Glutamatergic neuron (in vitro differentiated cells): ENCODE measurements at regions not wholly inside any gene's neighbourhood (a gene's known extent, or its start where the extent isn't known, plus 50 kb on each side); places are given as distances from the start of the nearest gene placed in this dataset.

Source experiments
- DNase-seq: peaks from one replicate; pipeline ENCODE4 v3.0.0; 2022
- H3K27ac Mint-ChIP-seq: one replicate; pipeline ENCODE4 v1.8.0; 2020; ENCODE audit warnings: mild to moderate bottlenecking, mixed read lengths, inconsistent platforms; ENCODE audit not compliant: unreplicated experiment
- H3K27me3 Mint-ChIP-seq: one replicate; pipeline ENCODE4 v1.8.0; 2020; ENCODE audit warnings: mild to moderate bottlenecking, moderate library complexity, mixed read lengths, inconsistent platforms; ENCODE audit not compliant: unreplicated experiment
- H3K36me3 Mint-ChIP-seq: one replicate; pipeline ENCODE4 v1.8.0; 2020; ENCODE audit warnings: mild to moderate bottlenecking, mixed read lengths, inconsistent platforms; ENCODE audit not compliant: unreplicated experiment
- H3K4me1 Mint-ChIP-seq: one replicate; pipeline ENCODE4 v1.8.0; 2020; ENCODE audit warnings: mild to moderate bottlenecking, low read depth, mixed read lengths, inconsistent platforms; ENCODE audit not compliant: unreplicated experiment
- H3K4me3 Mint-ChIP-seq: one replicate; pipeline ENCODE4 v1.8.0; 2020; ENCODE audit warnings: mild to moderate bottlenecking, mixed read lengths, inconsistent platforms; ENCODE audit not compliant: unreplicated experiment
- H3K9me3 Mint-ChIP-seq: one replicate; pipeline ENCODE4 v1.8.0; 2020; ENCODE audit warnings: mild to moderate bottlenecking, moderate library complexity, mixed read lengths, inconsistent platforms; ENCODE audit not compliant: unreplicated experiment
- CTCF ChIP-seq: fragments of 200-600 bp; sonication (generic); IDR thresholded peaks from one replicate; pipeline ENCODE4 v1.5.0; 2021; ENCODE audit not compliant: partially characterized antibody, unreplicated experiment

- Mint-ChIP-seq H3K4me1 (no peaks in the 10 kb centered on the region), H3K9me3 (no peaks in the 10 kb centered on the region), H3K27ac (no peak overlapping the region), H3K27me3 (peaks cover 2% of the 10 kb centered on the region), H3K36me3 (no peaks in the 10 kb centered on the region), H3K4me3 (no peak overlapping the region)
- TF ChIP-seq CTCF, result no peak
- DNase-seq, result no peak
Measured at GRCh38 chr1:187275985-187276575, 447.3 kb downstream of the PLA2G4A start.

- H3K36me3 Mint-ChIP-seq, result no peaks in the 10 kb centered on the region
- no peaks in the 10 kb centered on the region for H3K4me1 Mint-ChIP-seq
Measured at GRCh38 chr1:187276677-187277076, 447.9 kb downstream of the PLA2G4A start.

GRCh38 chr1:187280031-187280430 lies 451.3 kb downstream of the PLA2G4A start:
- Mint-ChIP-seq H3K27me3 (no peaks in the 10 kb centered on the region), H3K4me3 (no peak overlapping the region), H3K27ac (no peak overlapping the region), H3K4me1 (peaks cover 5% of the 10 kb centered on the region), H3K9me3 (peaks cover 2% of the 10 kb centered on the region), H3K36me3 (no peaks in the 10 kb centered on the region)
- no peak for TF ChIP-seq CTCF
- no peak for DNase-seq

More at GRCh38 chr1:187276677-187277076, 447.9 kb downstream of the PLA2G4A start:
- Mint-ChIP-seq H3K9me3 (peaks cover under 1% of the 10 kb centered on the region), H3K27ac (no peak overlapping the region), H3K4me3 (no peak overlapping the region), H3K27me3 (peaks cover 2% of the 10 kb centered on the region)
- TF ChIP-seq CTCF, result no peak
- DNase-seq, result no peak

DNA sequence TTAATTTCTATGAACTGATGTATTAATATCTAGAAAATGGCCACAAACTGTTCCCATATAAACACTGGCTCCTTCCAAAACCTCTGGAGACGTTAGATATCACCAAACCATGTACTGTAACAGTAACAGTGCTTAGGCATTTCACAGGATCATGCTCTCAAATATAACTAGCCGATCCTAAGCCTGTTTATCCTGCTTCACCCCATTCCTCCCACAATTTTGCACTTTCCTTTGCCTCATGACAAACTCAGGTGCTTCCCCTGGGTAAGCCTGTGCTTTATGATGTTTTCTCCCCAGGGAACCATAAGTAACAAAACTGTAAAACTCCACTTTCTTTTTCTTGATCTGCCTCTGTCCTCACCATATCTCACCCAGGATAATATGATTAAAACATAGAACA lies 452.3 kb downstream of the PLA2G4A start:
- Mint-ChIP-seq H3K36me3 (no peaks in the 10 kb centered on the region), H3K9me3 (peaks cover 2% of the 10 kb centered on the region), H3K4me3 (no peak overlapping the region), H3K27ac (no peak overlapping the region), H3K27me3 (no peaks in the 10 kb centered on the region), H3K4me1 (peaks cover 5% of the 10 kb centered on the region)
- no peak for TF ChIP-seq CTCF
- DNase-seq, result no peak

GRCh38 chr1:187283984-187284383 lies 455.2 kb downstream of the PLA2G4A start:
- H3K27me3 Mint-ChIP-seq, result no peaks in the 10 kb centered on the region
- no peak for TF ChIP-seq CTCF
- H3K36me3 Mint-ChIP-seq, result no peaks in the 10 kb centered on the region
- H3K9me3 Mint-ChIP-seq, result peaks cover 2% of the 10 kb centered on the region
- H3K4me1 Mint-ChIP-seq, result peaks cover 5% of the 10 kb centered on the region
- no peak overlapping the region for H3K4me3 Mint-ChIP-seq
- no peak overlapping the region for H3K27ac Mint-ChIP-seq
- DNase-seq, result no peak
